ENCODE measurements at regions not wholly inside any gene's neighbourhood (a gene's known extent, or its start where the extent isn't known, plus 50 kb on each side); places are given as distances from the start of the nearest gene placed in this dataset.

DNA sequence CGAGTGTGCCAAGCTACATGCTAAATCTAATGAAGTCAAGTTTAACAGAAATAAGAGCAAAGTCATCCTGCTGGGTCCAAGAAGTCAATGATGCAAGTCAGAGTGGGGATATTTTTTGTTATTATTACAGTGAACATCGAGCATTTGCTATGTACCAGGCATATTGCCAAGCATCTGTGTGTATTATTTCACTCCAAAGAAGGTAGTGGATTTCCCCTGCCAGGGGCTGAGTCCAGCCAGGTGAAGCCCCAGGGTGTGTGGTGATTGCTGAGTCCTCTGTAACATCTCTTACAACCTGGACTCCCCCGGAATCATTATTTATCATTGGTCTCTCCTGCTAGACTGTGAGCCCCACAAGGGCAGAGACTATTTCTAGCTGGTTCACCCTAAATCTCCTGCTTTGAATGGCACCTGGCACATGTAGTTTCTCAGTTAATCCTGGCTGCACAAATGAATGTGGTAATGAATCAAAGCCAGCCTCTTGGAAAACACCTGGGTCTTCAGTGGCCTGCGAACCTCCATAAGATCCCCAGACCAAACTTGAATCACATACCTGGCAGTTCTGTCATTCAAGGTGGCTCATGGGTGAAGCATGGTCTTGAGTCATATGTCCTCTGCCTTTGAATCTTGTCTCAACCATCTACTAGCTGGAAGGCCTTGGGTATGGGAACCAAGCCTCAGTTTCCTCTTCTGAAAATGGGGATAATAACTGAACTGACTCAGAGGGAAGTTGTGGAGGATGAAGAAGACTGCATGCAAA, 549.2 kb downstream of the MIAT start:
- Histone ChIP-seq H3K36me3 (no peaks in the 10 kb centered on the region), H3K9me3 (no peaks in the 10 kb centered on the region), H3K27me3 (no peaks in the 10 kb centered on the region), H3K4me1 (peaks cover 10% of the 10 kb centered on the region), H3K27ac (no peak overlapping the region), H3K4me3 (no peak overlapping the region)
- TF ChIP-seq, protein P1, sequence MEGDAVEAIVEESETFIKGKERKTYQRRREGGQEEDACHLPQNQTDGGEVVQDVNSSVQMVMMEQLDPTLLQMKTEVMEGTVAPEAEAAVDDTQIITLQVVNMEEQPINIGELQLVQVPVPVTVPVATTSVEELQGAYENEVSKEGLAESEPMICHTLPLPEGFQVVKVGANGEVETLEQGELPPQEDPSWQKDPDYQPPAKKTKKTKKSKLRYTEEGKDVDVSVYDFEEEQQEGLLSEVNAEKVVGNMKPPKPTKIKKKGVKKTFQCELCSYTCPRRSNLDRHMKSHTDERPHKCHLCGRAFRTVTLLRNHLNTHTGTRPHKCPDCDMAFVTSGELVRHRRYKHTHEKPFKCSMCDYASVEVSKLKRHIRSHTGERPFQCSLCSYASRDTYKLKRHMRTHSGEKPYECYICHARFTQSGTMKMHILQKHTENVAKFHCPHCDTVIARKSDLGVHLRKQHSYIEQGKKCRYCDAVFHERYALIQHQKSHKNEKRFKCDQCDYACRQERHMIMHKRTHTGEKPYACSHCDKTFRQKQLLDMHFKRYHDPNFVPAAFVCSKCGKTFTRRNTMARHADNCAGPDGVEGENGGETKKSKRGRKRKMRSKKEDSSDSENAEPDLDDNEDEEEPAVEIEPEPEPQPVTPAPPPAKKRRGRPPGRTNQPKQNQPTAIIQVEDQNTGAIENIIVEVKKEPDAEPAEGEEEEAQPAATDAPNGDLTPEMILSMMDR (IDR thresholded peaks at IDR 0.05) = no peak
- TF ChIP-seq POLR2AphosphoS5 (IDR thresholded peaks at IDR 0.05; ENCODE audit: insufficient read depth in 1 of 2, low read depth in 1 of 2) = no peak
- TF ChIP-seq POLR2A (IDR thresholded peaks at IDR 0.05) = no peak
- intact Hi-C loops (cut with DNase I) = no loop called here
- no peak for DNase-seq (ENCODE audit: extremely low spot score in 2 of 2)

DNA sequence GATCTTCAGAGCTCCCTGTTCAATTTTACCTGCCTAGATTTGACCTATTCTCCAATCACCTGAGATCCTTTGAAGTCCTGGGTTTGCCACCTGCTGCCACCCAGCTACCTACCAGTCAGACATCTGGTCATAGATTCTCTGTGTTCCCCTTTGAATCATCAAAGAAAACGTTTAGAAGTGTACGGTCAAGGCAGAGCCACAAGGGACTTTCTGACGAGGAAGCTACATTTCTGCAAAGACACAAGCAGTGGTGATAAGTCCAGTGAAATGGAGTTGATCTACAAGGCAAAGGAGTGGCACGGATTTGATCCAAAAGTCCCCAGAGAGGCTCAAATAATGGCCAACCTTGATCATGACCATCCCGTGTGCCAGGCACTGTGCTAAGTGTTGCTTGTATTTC, 549.9 kb downstream of the MIAT start:
- Histone ChIP-seq H3K9me3 (no peaks in the 10 kb centered on the region), H3K27ac (no peak overlapping the region), H3K27me3 (no peaks in the 10 kb centered on the region), H3K4me1 (peaks cover 10% of the 10 kb centered on the region), H3K36me3 (no peaks in the 10 kb centered on the region), H3K4me3 (no peak overlapping the region)
- DNase-seq (ENCODE audit: extremely low spot score in 2 of 2) = no peak
- intact Hi-C loops (cut with DNase I) = no loop called here
- no peak for TF ChIP-seq POLR2A (IDR thresholded peaks at IDR 0.05)

DNA sequence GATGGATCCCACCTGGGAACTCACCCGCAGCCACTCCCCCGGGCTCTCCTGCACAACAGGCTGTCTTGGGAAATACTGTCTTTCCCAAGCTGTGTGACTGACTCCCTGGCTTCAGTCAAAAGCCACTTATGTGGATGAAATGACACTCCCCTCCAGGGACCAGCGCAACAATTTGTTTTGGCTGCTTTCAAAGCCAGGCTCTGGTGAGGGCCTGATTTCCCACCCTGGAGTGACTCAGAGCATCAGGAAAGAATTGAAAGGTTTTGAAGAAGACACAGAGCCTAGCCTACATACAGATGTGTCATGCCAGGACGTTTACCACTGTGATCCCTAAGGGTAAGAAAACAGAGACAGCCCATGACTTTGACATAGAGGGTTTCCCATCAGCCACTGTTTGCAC, 550.5 kb downstream of the MIAT start:
- TF ChIP-seq, protein P1 (IDR thresholded peaks at IDR 0.05) = no peak
- TF ChIP-seq POLR2A (IDR thresholded peaks at IDR 0.05) (no peak), POLR2AphosphoS5 (IDR thresholded peaks at IDR 0.05; ENCODE audit: insufficient read depth in 1 of 2, low read depth in 1 of 2) (no peak)
- intact Hi-C loops (cut with DNase I) = no loop called here
- H3K9me3 ChIP-seq = no peaks in the 10 kb centered on the region
- DNase-seq (ENCODE audit: extremely low spot score in 2 of 2) = no peak
- H3K27me3 ChIP-seq = no peaks in the 10 kb centered on the region
- H3K4me1 ChIP-seq = peaks cover 11% of the 10 kb centered on the region
- no peak overlapping the region for H3K4me3 ChIP-seq
- no peaks in the 10 kb centered on the region for H3K36me3 ChIP-seq
- no peak overlapping the region for H3K27ac ChIP-seq

DNA sequence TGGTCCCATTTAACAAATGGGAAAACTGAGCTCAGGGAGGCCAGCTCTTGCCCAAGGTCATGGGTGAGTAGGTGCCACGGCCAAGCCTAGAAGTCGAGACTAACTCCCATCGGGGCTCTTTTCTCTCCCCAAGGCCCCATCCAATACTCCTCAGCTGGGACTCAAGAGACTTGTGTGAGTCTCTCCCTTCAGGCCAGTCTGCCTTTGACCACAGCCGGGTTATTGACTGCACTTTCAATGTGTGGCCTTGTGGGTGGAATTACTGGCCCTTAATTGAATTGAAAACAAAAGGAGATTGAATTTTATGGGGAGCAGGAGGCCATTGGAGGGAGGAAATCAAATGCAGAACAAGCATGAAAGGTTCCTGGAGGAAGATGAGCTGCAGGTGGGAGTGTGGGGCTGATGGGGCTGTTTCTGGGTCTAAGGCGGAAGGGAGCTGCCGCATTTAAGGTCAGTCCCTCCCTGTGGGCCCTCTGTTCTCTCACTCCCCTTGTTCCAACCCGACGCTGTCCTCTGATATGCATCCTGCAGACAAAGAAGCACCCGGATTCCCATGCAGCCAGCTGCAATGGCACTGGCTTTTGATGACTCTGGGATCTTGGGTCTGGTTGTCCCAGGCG, 552.8 kb downstream of the MIAT start:
- Histone ChIP-seq H3K27me3 (no peaks in the 10 kb centered on the region), H3K4me1 (peaks cover 21% of the 10 kb centered on the region), H3K36me3 (no peaks in the 10 kb centered on the region), H3K9me3 (no peaks in the 10 kb centered on the region), H3K4me3 (no peak overlapping the region), H3K27ac (no peak overlapping the region)
- TF ChIP-seq, protein P1 (IDR thresholded peaks at IDR 0.05) = no peak
- TF ChIP-seq POLR2A (IDR thresholded peaks at IDR 0.05) (no peak), POLR2AphosphoS5 (IDR thresholded peaks at IDR 0.05; ENCODE audit: insufficient read depth in 1 of 2, low read depth in 1 of 2) (no peak)
- DNase-seq (ENCODE audit: extremely low spot score in 2 of 2) = no peak
- intact Hi-C loops (cut with DNase I) = no loop called here

DNA sequence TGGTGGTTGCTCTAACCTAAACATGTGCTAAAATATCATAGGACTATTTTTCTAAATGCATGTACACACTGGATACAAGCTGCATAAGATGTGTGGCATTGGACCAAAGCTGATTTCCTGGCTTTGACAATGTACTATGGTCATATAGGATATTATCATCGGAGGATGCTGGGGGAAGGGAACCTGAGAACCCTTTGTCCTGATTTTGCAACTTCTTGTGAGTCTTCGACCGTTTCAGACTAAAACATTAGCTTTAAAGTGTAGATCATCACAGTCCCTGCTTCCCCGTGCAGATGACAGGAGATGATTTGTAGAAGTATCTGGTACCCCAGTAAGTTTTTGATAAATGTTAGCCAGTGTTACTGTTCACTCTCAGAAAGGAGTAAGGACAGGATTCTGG, 554.7 kb downstream of the MIAT start:
- H3K4me1 ChIP-seq = peaks cover 21% of the 10 kb centered on the region
- H3K27me3 ChIP-seq = no peaks in the 10 kb centered on the region
- TF ChIP-seq POLR2A (IDR thresholded peaks at IDR 0.05) (no peak), POLR2AphosphoS5 (IDR thresholded peaks at IDR 0.05; ENCODE audit: insufficient read depth in 1 of 2, low read depth in 1 of 2) (no peak)
- TF ChIP-seq, protein P1 (IDR thresholded peaks at IDR 0.05) = no peak
- no peak for DNase-seq (ENCODE audit: extremely low spot score in 2 of 2)
- H3K9me3 ChIP-seq = no peaks in the 10 kb centered on the region
- intact Hi-C loops (cut with DNase I) = loop anchor here (2.0 kb wide), 1 partner anchor 103 kb away; no protein-coding TSS in a partner anchor
- no peaks in the 10 kb centered on the region for H3K36me3 ChIP-seq
- no peak overlapping the region for H3K27ac ChIP-seq
- H3K4me3 ChIP-seq = no peak overlapping the region

Data from vagina (tissue), 2 donors.